HG02642 (cell line): ENCODE measurements at regions not wholly inside any gene's neighbourhood (a gene's known extent, or its start where the extent isn't known, plus 50 kb on each side); places are given as distances from the start of the nearest gene placed in this dataset.

Experiments
- ATAC-seq: cut with Tn5 transposase; IDR thresholded peaks from one replicate; pipeline ENCODE4 v1.9.1; 2021; ENCODE audit warnings: mild to moderate bottlenecking; ENCODE audit not compliant: unreplicated experiment, poor library complexity

GRCh38 chr16:55146966-55147365 is 177.0 kb upstream of the IRX6 start:
- ATAC-seq = no peak

- no peak for ATAC-seq
Observed at GRCh38 chr16:55147396-55147795, 176.6 kb upstream of the IRX6 start.

- ATAC-seq = no peak
Observed at GRCh38 chr16:55149622-55150021, 174.4 kb upstream of the IRX6 start.

- ATAC-seq = no peak
Observed at GRCh38 chr16:55151561-55152305, 172.3 kb upstream of the IRX6 start.

- ATAC-seq = no peak
Observed at GRCh38 chr16:55152875-55153390, 171.1 kb upstream of the IRX6 start.

- ATAC-seq = no peak
Observed at GRCh38 chr16:55154262-55154661, 169.7 kb upstream of the IRX6 start.

- ATAC-seq = no peak
Observed at GRCh38 chr16:55154956-55155355, 169.0 kb upstream of the IRX6 start.

GRCh38 chr16:55155815-55156214 is 168.2 kb upstream of the IRX6 start:
- no peak for ATAC-seq

GRCh38 chr16:55169780-55170179 is 154.2 kb upstream of the IRX6 start:
- no peak for ATAC-seq

GRCh38 chr16:55171241-55171640 is 152.8 kb upstream of the IRX6 start:
- no peak for ATAC-seq

GRCh38 chr16:55175389-55175788 is 148.6 kb upstream of the IRX6 start:
- ATAC-seq = no peak

GRCh38 chr16:55176901-55177300 is 147.1 kb upstream of the IRX6 start:
- ATAC-seq = no peak

- ATAC-seq = no peak
Observed at GRCh38 chr16:55179411-55179810, 144.6 kb upstream of the IRX6 start.

- ATAC-seq = no peak
Observed at GRCh38 chr16:55179852-55180585, 144.0 kb upstream of the IRX6 start.

GRCh38 chr16:55184052-55184451 is 140.0 kb upstream of the IRX6 start:
- ATAC-seq = no peak

GRCh38 chr16:55184619-55185018 is 139.4 kb upstream of the IRX6 start:
- ATAC-seq = no peak

- ATAC-seq = no peak
Observed at GRCh38 chr16:55189224-55189623, 134.8 kb upstream of the IRX6 start.

GRCh38 chr16:55189682-55190636 is 134.0 kb upstream of the IRX6 start:
- ATAC-seq = no peak

GRCh38 chr16:55192734-55193133 is 131.3 kb upstream of the IRX6 start:
- no peak for ATAC-seq

- ATAC-seq = no peak
Observed at GRCh38 chr16:55203570-55203969, 120.4 kb upstream of the IRX6 start.

- no peak for ATAC-seq
Observed at GRCh38 chr16:55204069-55204468, 119.9 kb upstream of the IRX6 start.
